ENCODE measurements at regions not wholly inside any gene's neighbourhood (a gene's known extent, or its start where the extent isn't known, plus 50 kb on each side); places are given as distances from the start of the nearest gene placed in this dataset.

- intact Hi-C loops (cut with DNase I): loop anchor here (2.0 kb wide), 1 partner anchor 418 kb away; no protein-coding TSS in a partner anchor
- peak; percentile 70 for DNase-seq
- peak; percentile 95 for ATAC-seq (ENCODE audit: poor library complexity)
Observed at GRCh38 chr2:6773007-6773693, 92.6 kb downstream of the CMPK2 start.

- ATAC-seq (ENCODE audit: poor library complexity) (no peak), DNase-seq (no peak)
- intact Hi-C loops (cut with DNase I): loop anchor here (2.0 kb wide), 1 partner anchor 419 kb away; no protein-coding TSS in a partner anchor
Observed at GRCh38 chr2:6773694-6774044, 92.0 kb downstream of the CMPK2 start.

DNA sequence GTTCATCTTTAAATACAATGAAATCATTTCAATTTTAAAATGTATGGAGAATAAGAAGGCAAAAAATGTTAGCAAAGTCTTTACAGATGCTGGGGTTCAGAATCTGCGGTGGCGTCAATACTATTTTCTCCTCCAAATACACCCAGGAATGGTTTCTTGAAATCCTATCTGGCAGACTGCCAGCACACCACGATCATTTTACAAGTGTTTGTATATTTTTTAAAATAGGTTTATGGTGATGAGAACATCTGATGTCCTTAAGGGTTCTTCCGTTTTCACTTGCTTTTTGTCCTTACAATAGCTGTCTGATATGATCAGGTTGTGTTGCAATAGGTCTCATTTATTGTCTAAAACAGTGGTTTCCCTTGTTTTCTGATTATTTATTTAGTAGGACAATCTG lies 89.6 kb downstream of the CMPK2 start:
- ATAC-seq (ENCODE audit: poor library complexity) (no peak), DNase-seq (no peak)
- intact Hi-C loops (cut with DNase I): no loop called here

- intact Hi-C loops (cut with DNase I): no loop called here
- ATAC-seq (ENCODE audit: poor library complexity) (no peak), DNase-seq (no peak)
Observed at GRCh38 chr2:6777626-6778025, 88.1 kb downstream of the CMPK2 start.

DNA sequence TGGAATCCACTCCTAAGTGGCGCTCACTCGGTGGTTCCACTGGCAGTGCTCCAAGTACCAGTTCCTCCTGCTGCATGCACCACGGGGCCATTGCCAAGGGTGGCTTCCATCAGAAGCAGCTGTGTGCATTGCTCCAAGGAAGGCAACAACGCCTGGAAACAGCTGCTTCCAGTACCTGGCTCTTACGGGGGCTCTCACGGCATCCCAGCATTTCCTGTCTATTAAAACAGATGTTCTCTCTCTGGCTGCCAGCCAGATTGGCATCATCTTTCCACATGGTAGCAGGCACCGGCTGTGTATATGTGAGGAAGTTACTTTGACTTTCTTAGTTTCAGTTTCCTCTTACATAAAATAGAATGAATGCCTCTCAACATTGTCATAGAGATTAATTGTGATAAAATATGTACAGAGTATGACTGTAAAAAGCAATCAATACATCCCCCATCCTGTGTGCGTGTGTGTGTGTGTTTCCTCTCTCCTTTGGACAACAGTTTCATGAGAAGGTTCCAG lies 84.9 kb downstream of the CMPK2 start:
- intact Hi-C loops (cut with DNase I): no loop called here
- peak; percentile 68 for ATAC-seq (ENCODE audit: poor library complexity)
- peak; percentile 75 for DNase-seq

- DNase-seq (no peak), ATAC-seq (ENCODE audit: poor library complexity) (no peak)
Observed at GRCh38 chr2:6782517-6783237, 83.0 kb downstream of the CMPK2 start.

GRCh38 chr2:6783238-6783614 lies 82.5 kb downstream of the CMPK2 start:
- no peak for ATAC-seq (ENCODE audit: poor library complexity)
- intact Hi-C loops (cut with DNase I): no loop called here
- DNase-seq: no peak

More at GRCh38 chr2:6782517-6783237, 83.0 kb downstream of the CMPK2 start:
- intact Hi-C loops (cut with DNase I): no loop called here

DNA sequence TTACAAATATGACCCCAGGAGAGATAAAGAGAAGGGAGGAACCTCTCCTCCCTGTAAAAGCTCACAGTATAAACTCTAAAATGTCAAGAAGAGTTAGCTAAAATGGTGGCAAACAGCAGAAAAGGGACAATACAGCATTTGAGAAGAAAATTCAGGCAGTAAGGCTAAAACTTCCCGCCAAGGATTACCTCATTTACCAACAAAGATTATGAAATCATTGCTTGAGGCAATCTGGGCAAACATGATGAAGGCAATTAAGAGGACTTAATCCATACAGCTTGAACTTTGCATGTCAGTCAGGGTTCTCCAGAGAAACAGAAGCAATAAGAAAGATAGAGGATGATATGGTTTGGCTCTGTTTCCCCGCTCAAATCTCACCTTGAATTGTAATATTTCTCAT lies 81.4 kb downstream of the CMPK2 start:
- no peak for ATAC-seq (ENCODE audit: poor library complexity)
- intact Hi-C loops (cut with DNase I): no loop called here
- no peak for DNase-seq

DNA sequence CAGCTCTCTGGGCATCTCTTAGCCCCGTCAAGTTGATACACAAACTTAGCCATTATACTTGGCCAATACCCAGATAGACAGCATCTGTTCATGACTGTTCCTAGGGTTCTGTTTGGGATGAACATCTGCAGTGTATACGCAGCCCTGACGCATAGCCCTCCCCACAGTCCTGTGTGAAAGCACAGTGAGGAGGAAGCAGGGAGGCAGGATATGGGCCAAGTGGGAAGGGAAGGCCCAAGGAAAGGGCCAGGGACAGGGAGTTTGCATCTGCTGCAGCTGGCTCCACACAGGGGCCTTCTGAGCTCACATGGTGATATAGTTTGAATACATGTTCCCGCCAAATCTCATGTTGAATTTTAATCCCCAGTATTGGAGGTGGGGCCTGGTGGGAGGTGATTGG lies 80.2 kb downstream of the CMPK2 start:
- no peak for DNase-seq
- no peak for ATAC-seq (ENCODE audit: poor library complexity)
- intact Hi-C loops (cut with DNase I): no loop called here

GRCh38 chr2:6787376-6787775 lies 78.3 kb downstream of the CMPK2 start:
- no peak for DNase-seq
- intact Hi-C loops (cut with DNase I): no loop called here
- ATAC-seq (ENCODE audit: poor library complexity): no peak

DNA sequence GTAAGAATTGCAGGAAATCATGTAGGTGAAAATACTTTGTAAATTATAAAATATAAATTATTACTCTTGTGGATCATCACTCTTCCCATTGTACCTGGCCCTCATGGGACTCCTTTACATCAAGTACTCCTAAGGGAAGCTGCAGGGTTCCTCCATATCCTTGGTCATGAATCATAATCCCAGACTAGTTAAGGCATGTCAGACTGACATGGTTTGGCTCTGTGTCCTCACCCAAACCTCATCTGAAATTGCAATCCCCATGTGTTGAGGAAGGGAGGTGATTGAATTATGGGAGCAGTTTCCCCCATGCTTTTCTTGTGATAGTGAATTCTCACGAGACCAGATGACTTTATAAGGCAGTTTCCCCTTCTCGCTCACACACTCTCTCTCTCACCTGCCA lies 77.1 kb downstream of the CMPK2 start:
- intact Hi-C loops (cut with DNase I): no loop called here
- no peak for DNase-seq
- ATAC-seq (ENCODE audit: poor library complexity): no peak

GRCh38 chr2:6789559-6790138 lies 76.1 kb downstream of the CMPK2 start:
- DNase-seq (no peak), ATAC-seq (ENCODE audit: poor library complexity) (no peak)
- intact Hi-C loops (cut with DNase I): no loop called here

DNA sequence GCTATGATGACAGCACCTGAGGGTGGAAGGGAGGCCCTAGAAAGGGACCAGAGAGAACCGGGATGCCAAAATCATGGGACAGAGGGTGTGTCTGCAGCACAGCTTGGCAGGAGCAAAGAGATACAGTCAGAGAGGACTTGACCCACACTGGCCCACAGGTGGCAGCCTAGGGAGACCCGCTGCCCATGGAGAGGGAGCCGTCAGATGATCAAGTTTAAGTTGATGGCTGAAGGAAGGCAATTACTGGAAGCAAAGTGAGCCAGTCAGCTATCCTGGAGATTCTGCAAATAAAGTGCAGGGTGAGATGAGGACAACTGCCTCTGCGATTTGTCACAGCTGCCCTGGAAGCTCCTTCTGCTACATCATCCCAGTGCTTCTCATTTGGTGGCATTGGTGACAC lies 74.0 kb downstream of the CMPK2 start:
- intact Hi-C loops (cut with DNase I): no loop called here
- ATAC-seq (ENCODE audit: poor library complexity) (no peak), DNase-seq (no peak)

GRCh38 chr2:6792883-6793282 lies 72.8 kb downstream of the CMPK2 start:
- intact Hi-C loops (cut with DNase I): no loop called here
- ATAC-seq (ENCODE audit: poor library complexity): no peak

GRCh38 chr2:6793371-6793770 lies 72.3 kb downstream of the CMPK2 start:
- ATAC-seq (ENCODE audit: poor library complexity): no peak
- intact Hi-C loops (cut with DNase I): no loop called here
- no peak for DNase-seq

More at GRCh38 chr2:6792883-6793282, 72.8 kb downstream of the CMPK2 start:
- DNase-seq: no peak

GRCh38 chr2:6793913-6794312 lies 71.8 kb downstream of the CMPK2 start:
- ATAC-seq (ENCODE audit: poor library complexity) (no peak), DNase-seq (no peak)
- intact Hi-C loops (cut with DNase I): no loop called here

GRCh38 chr2:6794448-6794847 lies 71.3 kb downstream of the CMPK2 start:
- intact Hi-C loops (cut with DNase I): no loop called here
- DNase-seq (no peak), ATAC-seq (ENCODE audit: poor library complexity) (no peak)
